SKM-1 (cell line): ENCODE measurements at regions not wholly inside any gene's neighbourhood (a gene's known extent, or its start where the extent isn't known, plus 50 kb on each side); places are given as distances from the start of the nearest gene placed in this dataset.

Experiments used
- DNase-seq: peaks from one replicate; lab custom pipeline; 2025; ENCODE audit not compliant: unreplicated experiment; lab: John Stamatoyannopoulos, UW

- DNase-seq, result no peak
Observed at GRCh38 chr2:8513601-8514273, 168.1 kb upstream of the ID2 start.

DNA sequence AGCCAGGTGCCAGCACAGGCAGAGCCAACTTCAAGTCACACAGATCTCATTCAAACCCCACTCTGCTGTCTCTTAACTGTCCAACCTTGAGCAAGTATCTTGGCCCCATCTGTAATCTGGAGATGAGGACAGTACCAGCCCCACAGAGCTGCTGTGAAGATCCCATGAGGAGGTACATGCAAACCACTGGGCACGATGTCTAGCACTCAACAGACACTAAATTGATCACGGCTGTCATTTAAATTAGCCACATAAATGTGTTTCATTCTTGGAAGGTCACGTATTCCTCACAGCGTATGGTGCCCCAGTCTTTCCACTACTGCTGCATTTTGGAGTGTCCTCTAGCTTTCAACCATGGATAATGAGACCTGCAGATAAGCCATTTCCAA is 167.6 kb upstream of the ID2 start:
- DNase-seq, result no peak

DNA sequence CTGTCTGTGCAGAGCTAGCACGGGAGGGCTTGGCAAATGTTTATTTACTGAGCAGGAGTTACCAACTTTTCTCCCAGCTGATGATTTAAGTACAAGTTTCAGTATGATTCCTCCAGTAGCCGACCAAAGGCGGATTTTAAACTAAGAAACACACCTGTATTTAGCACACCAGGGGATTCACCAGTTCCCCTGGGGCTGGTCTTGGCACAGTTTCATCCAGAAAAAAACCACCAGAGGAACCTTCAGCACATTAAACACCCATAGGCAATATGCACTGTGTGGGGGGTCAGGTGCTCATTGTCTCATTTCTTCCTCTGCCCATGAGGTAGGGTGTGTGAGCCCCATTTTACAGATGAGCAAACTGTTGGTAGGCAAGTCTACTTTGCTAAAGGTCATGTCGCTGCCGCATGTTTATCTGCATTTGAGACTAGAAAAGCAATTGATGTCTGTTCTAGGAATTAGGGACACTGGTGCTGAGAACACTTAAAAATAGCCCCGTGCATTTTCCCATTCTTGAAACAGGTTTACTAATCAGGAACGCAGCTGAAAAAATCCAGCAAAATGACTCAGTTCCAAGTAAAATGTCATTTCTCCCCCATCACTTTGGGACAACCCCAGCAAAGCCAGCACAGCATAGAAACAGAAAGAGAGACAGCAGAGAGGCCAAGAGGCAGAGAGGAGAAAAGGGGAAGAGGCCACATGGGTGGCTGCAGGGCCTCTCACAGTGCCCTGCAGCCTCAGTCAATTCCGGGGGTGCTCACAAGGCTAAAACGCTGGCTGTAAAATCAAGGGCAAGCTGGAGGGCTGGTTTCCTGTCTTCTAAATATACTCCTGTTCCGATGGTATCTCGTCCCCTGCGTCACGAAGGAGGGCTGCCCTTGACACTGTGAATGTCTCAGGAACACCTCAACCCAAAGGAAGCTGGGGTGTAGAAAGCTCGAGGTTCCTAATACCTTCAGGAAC is 166.8 kb upstream of the ID2 start:
- DNase-seq, result peak; percentile 73

DNA sequence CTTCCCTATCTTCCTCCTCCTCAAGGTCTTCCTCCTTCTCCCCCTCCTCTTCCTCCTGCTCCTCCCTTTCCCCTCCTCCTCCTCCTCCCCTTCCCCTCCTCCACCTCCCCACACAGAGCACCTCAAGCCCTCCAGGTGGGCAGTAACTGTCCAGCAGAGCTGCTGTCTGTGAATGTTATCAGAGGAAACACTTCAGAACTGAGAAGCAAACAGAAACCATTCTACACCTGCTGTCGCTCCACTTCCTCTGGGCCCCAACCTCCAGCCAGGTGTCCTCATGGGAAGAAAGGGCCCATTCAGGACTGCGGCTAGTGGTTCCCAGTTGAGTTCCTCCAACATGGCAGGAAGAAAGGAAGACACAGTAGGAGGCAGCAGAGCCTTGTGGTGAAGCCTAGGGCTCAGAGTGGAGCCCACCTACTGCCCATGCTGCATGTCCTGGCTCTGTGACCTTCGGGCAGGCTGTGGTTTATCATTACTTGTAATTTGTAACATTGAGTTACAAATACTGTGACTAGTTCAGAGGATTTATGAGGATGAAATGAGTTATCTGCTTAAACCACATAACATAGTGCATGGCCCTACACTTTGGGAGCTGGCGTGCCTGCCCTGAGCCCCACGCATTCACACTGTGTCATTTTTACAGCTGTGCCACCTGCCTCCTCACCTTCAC is 165.9 kb upstream of the ID2 start:
- no peak for DNase-seq

DNA sequence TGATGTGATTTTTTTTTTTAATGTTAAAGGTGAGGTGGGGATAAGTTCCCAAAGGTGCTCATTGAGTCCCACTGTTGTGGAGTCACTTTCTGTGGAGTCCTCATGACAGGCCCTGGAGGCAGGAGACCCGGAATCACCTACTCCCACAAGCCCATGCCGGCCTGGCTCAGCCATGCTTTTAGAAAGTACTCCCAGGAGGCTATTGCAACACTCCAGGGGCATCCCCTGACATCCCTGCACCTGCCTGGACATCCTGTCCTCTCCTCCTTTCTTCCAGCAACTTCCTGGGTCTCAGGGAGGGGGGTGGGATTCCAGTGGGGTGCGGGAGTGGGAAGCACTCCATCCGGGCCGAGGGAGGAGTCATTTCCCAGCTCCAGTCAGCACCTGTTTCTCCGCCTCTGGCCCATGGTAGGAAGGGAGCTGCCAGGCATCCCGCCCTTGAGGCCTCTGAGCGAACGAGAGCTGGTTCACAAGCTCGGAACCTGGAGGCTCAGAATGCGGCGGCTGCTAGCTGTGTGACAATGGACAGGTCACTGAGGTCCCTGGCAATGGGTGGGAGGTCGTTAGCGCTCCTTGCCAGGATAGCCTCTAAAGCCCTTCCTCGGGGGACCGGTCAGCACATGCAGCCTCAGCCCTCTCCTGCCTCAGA is 163.9 kb upstream of the ID2 start:
- no peak for DNase-seq

GRCh38 chr2:8518979-8519668 is 162.7 kb upstream of the ID2 start:
- no peak for DNase-seq

GRCh38 chr2:8520791-8521344 is 161.0 kb upstream of the ID2 start:
- DNase-seq, result no peak

GRCh38 chr2:8522687-8523086 is 159.2 kb upstream of the ID2 start:
- no peak for DNase-seq

DNA sequence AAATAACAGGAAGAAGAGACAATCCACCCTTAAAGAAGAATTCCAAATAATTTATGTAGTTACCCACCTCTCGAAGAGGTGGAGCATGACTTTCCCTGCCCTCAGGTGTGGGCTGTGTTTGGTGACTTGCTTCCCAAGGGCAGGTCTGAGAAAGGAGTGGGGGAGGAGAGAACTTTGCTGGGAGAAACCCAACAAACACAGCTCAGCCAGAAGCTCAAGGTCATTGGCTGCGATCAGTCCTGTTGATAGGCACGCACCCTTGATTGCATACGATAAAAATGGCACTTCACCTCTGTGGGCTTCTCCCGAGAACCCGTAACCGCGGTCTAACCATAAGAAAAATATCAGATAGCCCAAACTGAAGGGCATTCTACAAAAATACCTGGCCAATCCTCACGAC is 157.5 kb upstream of the ID2 start:
- no peak for DNase-seq

DNA sequence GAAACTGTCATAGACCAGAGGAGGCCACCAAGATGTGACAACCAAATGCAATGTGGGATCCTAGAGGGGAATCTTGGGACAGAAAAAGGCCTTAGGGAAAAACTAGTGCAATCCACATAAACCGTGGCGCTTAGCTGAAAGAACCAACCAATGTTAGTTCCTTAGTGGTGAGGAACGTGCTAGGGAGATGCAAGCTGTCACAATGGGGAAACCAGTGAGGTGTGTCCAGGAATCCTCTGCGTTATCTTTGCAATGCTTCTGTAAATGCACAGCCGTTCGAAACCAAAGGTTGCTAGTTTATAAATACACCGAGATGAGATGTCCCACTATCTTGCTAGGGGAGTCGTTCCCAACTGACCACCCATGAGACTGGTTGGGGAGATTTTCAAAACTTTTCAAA is 157.0 kb upstream of the ID2 start:
- DNase-seq, result no peak

DNA sequence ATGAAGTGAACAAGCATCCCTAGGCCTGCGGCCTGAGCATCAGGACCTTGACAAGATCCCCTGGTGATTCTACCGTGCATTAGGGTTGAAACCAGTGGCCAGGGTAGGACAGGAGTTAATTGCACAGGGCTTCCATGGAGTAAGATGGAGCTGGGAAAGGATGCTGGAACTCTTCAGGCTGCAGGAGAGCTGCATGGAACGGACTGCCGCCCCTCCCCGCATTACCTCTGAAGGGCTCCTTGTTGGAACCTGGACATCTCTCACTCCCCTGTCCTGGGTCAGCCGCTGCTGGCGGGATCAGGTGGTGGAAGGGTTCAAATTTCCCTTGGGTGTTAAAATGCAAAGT is 156.6 kb upstream of the ID2 start:
- no peak for DNase-seq

- DNase-seq, result peak; percentile 80
Observed at GRCh38 chr2:8525582-8526402, 156.1 kb upstream of the ID2 start.

DNA sequence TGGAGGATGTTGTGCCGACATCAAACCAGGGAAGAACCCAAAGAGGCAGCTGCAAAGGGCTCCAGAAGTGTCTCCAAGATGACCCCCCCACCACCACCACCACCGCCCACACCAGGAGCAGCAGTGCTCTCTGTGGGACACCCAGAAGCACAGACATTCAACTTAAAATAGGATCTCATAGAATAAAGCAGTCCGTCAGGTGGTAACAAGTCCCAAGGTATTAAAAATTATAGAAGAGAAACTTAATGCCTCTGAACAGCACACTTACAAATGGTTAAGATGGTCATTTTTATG is 155.5 kb upstream of the ID2 start:
- DNase-seq, result no peak

DNA sequence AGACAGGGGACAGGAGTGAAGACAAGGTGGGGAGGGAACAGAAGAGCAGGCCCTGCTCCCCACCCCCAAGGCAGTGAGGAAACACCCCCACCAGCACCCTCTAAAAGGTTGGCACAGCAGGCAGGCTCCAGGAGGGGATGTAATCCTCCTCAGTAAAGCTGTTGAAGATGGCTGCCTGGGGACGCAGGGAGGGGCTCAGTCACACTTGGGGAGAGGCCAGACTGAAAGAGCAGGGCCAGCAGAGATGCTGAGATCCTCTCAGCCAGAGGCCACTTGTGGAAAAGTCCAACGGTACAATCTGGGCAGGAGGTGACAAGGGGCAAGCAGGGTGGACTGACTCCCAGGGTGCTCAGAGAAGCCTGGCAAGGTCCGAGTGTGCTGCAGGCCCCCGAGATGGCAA is 154.8 kb upstream of the ID2 start:
- no peak for DNase-seq

DNA sequence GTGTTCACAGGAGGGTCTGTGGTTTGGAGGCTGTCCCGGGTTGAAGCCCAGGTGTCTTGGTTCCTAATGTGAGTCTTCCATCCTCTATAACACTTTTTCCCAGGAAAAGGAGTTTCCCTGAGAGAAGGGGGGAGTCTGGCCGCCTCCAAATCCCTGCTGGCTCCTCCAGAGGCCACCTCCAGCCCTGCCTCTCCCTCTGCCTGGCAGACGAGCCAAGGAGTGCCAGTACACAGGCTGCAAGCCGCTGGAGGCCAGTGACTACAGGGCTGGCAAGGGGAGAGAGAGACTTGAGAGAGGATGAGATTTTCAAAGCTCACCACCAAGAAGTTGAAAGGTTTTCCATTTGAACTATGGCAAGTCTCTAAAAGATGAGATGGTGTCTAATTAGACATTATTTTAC is 154.2 kb upstream of the ID2 start:
- no peak for DNase-seq

GRCh38 chr2:8528863-8529262 is 153.0 kb upstream of the ID2 start:
- DNase-seq, result no peak

DNA sequence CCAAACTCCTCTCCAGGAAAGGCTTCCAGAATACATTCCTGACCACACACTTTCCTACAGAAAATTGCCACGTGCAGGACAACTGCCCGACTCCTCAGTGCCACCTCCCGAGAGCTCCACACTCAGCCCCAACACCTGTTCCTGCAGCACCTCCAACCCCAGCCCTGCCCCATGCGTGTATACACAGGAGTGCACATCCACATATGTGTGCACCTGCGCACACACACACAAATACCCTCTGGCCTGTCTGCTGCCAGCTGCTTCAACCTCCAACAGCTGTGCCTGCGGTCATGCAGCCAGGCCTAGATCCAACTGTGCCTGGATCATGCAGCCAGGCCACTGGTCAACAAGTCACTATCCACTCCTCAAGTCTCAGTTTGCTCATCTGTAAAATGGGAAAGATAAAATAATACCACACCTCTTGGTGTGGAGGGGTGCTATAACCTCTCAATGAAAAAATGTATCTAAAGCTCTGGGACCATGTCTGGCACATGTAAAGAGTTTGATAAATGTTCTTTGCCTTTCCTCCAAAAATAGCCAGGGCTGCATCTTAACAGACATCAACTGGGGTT is 152.1 kb upstream of the ID2 start:
- DNase-seq, result no peak

DNA sequence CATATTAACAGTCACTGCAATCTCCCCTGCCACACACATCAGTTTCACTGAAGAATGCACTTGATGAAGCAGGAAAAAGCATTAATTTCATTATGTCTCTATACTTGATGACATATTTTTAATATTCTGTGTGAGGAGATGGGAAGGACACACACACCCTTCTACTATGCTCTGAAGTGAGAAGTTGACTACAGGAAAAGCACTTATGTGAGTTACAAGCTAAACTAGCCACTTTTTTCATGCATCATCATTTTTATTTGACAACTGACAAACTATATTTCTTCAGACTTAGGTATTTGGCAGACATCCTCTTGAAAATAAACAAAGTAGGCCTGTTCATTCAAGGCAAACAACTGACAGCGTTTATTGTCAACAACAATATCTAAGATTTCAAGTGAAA is 150.4 kb upstream of the ID2 start:
- no peak for DNase-seq

DNA sequence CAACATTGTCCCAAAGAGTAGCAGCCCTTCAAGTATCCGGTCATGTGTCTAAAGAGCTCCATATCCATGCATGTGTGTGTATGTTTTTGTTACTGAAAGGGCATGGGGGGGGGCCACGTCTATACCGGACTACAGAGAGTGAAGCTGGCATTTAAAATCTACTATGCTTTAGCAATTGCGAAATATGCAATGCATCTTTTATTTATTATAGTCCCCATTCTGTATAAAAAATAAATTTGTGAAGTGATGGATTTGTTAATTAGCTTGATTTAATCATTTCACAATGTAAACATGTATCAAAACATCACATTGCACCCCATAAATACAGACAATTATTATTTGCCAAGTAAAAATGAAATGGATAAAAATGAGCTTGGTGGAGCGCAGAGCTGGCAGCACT is 149.4 kb upstream of the ID2 start:
- DNase-seq, result no peak

GRCh38 chr2:8533923-8534322 is 147.9 kb upstream of the ID2 start:
- DNase-seq, result no peak
